ENCODE measurements at regions not wholly inside any gene's neighbourhood (a gene's known extent, or its start where the extent isn't known, plus 50 kb on each side); places are given as distances from the start of the nearest gene placed in this dataset.

GRCh38 chr2:188039307-188039706, 252.4 kb upstream of the GULP1 start:
- peaks cover 9% of the 10 kb centered on the region; the same call in 1 of the 2 replicates for H3K4me1 ChIP-seq (ENCODE audit: insufficient read depth)
- H3K4me3 ChIP-seq, result no peak overlapping the region
- H3K9me2 ChIP-seq (ENCODE audit: insufficient read depth), result no peaks in the 10 kb centered on the region
- H3K27ac ChIP-seq, result no peak overlapping the region
- no peaks in the 10 kb centered on the region for H3F3A ChIP-seq (ENCODE audit: insufficient read depth)
- H3K27me3 ChIP-seq (replicated peaks; ENCODE audit: insufficient read depth), result no peaks in the 10 kb centered on the region; the same call in 1 of the 2 replicates
- H4K20me1 ChIP-seq (ENCODE audit: insufficient read depth), result no peaks in the 10 kb centered on the region
- no peak for TF ChIP-seq EZH2phosphoT487 (IDR thresholded peaks at IDR 0.05; ENCODE audit: insufficient read depth, low read depth)
- no peak for TF ChIP-seq EZH2 (IDR thresholded peaks at IDR 0.05; ENCODE audit: insufficient read depth, poor library complexity, severe bottlenecking)
- in situ Hi-C loops (cut with MboI), result no loop called here
- H3K36me3 ChIP-seq (ENCODE audit: low read depth), result no peaks in the 10 kb centered on the region
- no peak for DNase-seq
- H3K4me2 ChIP-seq (ENCODE audit: unreplicated experiment), result no peak overlapping the region
- H3K9ac ChIP-seq, result no peak overlapping the region
- H3K9me3 ChIP-seq (ENCODE audit: low read depth), result no peaks in the 10 kb centered on the region
- H2AFZ ChIP-seq, result no peak overlapping the region
- H3K79me2 ChIP-seq (ENCODE audit: insufficient read depth), result no peaks in the 10 kb centered on the region

GRCh38 chr2:188042412-188042811, 249.3 kb upstream of the GULP1 start:
- Histone ChIP-seq H3K27me3 (replicated peaks; ENCODE audit: insufficient read depth) (no peaks in the 10 kb centered on the region), H3K9ac (no peak overlapping the region), H3K4me3 (no peak overlapping the region), H3K9me3 (ENCODE audit: low read depth) (no peaks in the 10 kb centered on the region), H3K79me2 (ENCODE audit: insufficient read depth) (no peaks in the 10 kb centered on the region), H3K4me2 (ENCODE audit: unreplicated experiment) (no peak overlapping the region), H4K20me1 (ENCODE audit: insufficient read depth) (no peaks in the 10 kb centered on the region), H3K27ac (no peak overlapping the region), H3F3A (ENCODE audit: insufficient read depth) (no peaks in the 10 kb centered on the region), H2AFZ (no peak overlapping the region), H3K36me3 (ENCODE audit: low read depth) (no peaks in the 10 kb centered on the region), H3K4me1 (ENCODE audit: insufficient read depth) (peaks cover 16% of the 10 kb centered on the region; the same call in 1 of the 2 replicates), H3K9me2 (ENCODE audit: insufficient read depth) (no peaks in the 10 kb centered on the region)
- in situ Hi-C loops (cut with MboI), result no loop called here
- peak; percentile 77 for DNase-seq
- no peak for TF ChIP-seq EZH2 (IDR thresholded peaks at IDR 0.05; ENCODE audit: insufficient read depth, poor library complexity, severe bottlenecking)
- no peak for TF ChIP-seq EZH2phosphoT487 (IDR thresholded peaks at IDR 0.05; ENCODE audit: insufficient read depth, low read depth)

GRCh38 chr2:188045016-188045415, 246.7 kb upstream of the GULP1 start:
- Histone ChIP-seq H3K9me2 (ENCODE audit: insufficient read depth) (no peaks in the 10 kb centered on the region), H3F3A (ENCODE audit: insufficient read depth) (no peaks in the 10 kb centered on the region), H3K27ac (no peak overlapping the region), H3K4me3 (no peak overlapping the region), H3K4me2 (ENCODE audit: unreplicated experiment) (no peak overlapping the region), H3K4me1 (ENCODE audit: insufficient read depth) (peaks cover 20% of the 10 kb centered on the region), H3K79me2 (ENCODE audit: insufficient read depth) (no peaks in the 10 kb centered on the region), H3K9me3 (ENCODE audit: low read depth) (no peaks in the 10 kb centered on the region), H2AFZ (no peak overlapping the region), H3K36me3 (ENCODE audit: low read depth) (no peaks in the 10 kb centered on the region), H3K9ac (no peak overlapping the region), H3K27me3 (replicated peaks; ENCODE audit: insufficient read depth) (no peaks in the 10 kb centered on the region), H4K20me1 (ENCODE audit: insufficient read depth) (no peaks in the 10 kb centered on the region)
- in situ Hi-C loops (cut with MboI), result no loop called here
- no peak for DNase-seq
- TF ChIP-seq EZH2phosphoT487 (IDR thresholded peaks at IDR 0.05; ENCODE audit: insufficient read depth, low read depth) (no peak), EZH2 (IDR thresholded peaks at IDR 0.05; ENCODE audit: insufficient read depth, poor library complexity, severe bottlenecking) (no peak)

GRCh38 chr2:188046437-188046836, 245.2 kb upstream of the GULP1 start:
- peak; percentile 45 for DNase-seq
- in situ Hi-C loops (cut with MboI), result no loop called here
- Histone ChIP-seq H3K4me2 (ENCODE audit: unreplicated experiment) (no peak overlapping the region), H3K27ac (no peak overlapping the region), H3K79me2 (ENCODE audit: insufficient read depth) (no peaks in the 10 kb centered on the region), H3K4me3 (no peak overlapping the region), H3K4me1 (ENCODE audit: insufficient read depth) (peaks cover 34% of the 10 kb centered on the region), H2AFZ (no peak overlapping the region), H3K9me3 (ENCODE audit: low read depth) (no peaks in the 10 kb centered on the region), H3K36me3 (ENCODE audit: low read depth) (no peaks in the 10 kb centered on the region), H3K27me3 (replicated peaks; ENCODE audit: insufficient read depth) (no peaks in the 10 kb centered on the region), H3F3A (ENCODE audit: insufficient read depth) (no peaks in the 10 kb centered on the region), H3K9ac (no peak overlapping the region), H3K9me2 (ENCODE audit: insufficient read depth) (no peaks in the 10 kb centered on the region), H4K20me1 (ENCODE audit: insufficient read depth) (no peaks in the 10 kb centered on the region)
- TF ChIP-seq EZH2phosphoT487 (IDR thresholded peaks at IDR 0.05; ENCODE audit: insufficient read depth, low read depth), result no peak
- WGBS, 2 experiments (ENCODE audit: low coverage in 1 of 2, low lambda C conversion rate in 2 of 2, missing lambda C conversion rate in 2 of 2), result 68 to 72% methylated on average over 3 of the region's 3 CpGs

- in situ Hi-C loops (cut with MboI), result no loop called here
- TF ChIP-seq EZH2phosphoT487 (IDR thresholded peaks at IDR 0.05; ENCODE audit: insufficient read depth, low read depth), result no peak
- TF ChIP-seq EZH2 (IDR thresholded peaks at IDR 0.05; ENCODE audit: insufficient read depth, poor library complexity, severe bottlenecking), result no peak
- WGBS, 2 experiments (ENCODE audit: low coverage in 1 of 2, low lambda C conversion rate in 2 of 2, missing lambda C conversion rate in 2 of 2), result 39 to 43% methylated on average over 2 of the region's 2 CpGs
Observed at GRCh38 chr2:188047735-188048134, 243.9 kb upstream of the GULP1 start.

More at GRCh38 chr2:188047735-188048134, 243.9 kb upstream of the GULP1 start:
- no peak overlapping the region for H3K4me2 ChIP-seq (ENCODE audit: unreplicated experiment)
- H3K9ac ChIP-seq, result no peak overlapping the region
- H3K9me3 ChIP-seq (ENCODE audit: low read depth), result no peaks in the 10 kb centered on the region
- no peak overlapping the region for H3K4me3 ChIP-seq
- H4K20me1 ChIP-seq (ENCODE audit: insufficient read depth), result no peaks in the 10 kb centered on the region
- no peaks in the 10 kb centered on the region for H3K36me3 ChIP-seq (ENCODE audit: low read depth)
- no peaks in the 10 kb centered on the region for H3K27me3 ChIP-seq (replicated peaks; ENCODE audit: insufficient read depth)
- H3K9me2 ChIP-seq (ENCODE audit: insufficient read depth), result no peaks in the 10 kb centered on the region
- no peaks in the 10 kb centered on the region for H3K79me2 ChIP-seq (ENCODE audit: insufficient read depth)
- H3K27ac ChIP-seq, result no peak overlapping the region
- H3F3A ChIP-seq (ENCODE audit: insufficient read depth), result no peaks in the 10 kb centered on the region
- DNase-seq, result no peak
- no peak overlapping the region for H2AFZ ChIP-seq
- H3K4me1 ChIP-seq (ENCODE audit: insufficient read depth), result peaks cover 33% of the 10 kb centered on the region

Data from GM23248 (cell line).